OCI-LY7 (cell line): ENCODE measurements at regions not wholly inside any gene's neighbourhood (a gene's known extent, or its start where the extent isn't known, plus 50 kb on each side); places are given as distances from the start of the nearest gene placed in this dataset.

Source experiments
- CTCF ChIP-seq: fragments of 200-600 bp; sonication (generic); conservative IDR thresholded peaks from 2 replicates; pipeline ENCODE4 v1.5.1; 2014; ENCODE audit warnings: mild to moderate bottlenecking, antibody characterized with exemption, low read length, moderate library complexity, mixed read lengths
- EZH2phosphoT487 ChIP-seq: fragments of 200-600 bp; sonication (generic); IDR thresholded peaks from 2 replicates; pipeline ENCODE4 v1.6.1; 2018; ENCODE audit warnings: low read depth, borderline replicate concordance, mild to moderate bottlenecking, mixed run types, antibody characterized with exemption, low read length, moderate library complexity, mixed read lengths

GRCh38 chr11:115008799-115009198 is 330.5 kb downstream of the NXPE2 start:
- TF ChIP-seq CTCF (no peak), EZH2phosphoT487 (no peak)
